Suppressor macrophage treated with lipopolysaccharide for 4 hours (primary cell): ENCODE measurements at regions not wholly inside any gene's neighbourhood (a gene's known extent, or its start where the extent isn't known, plus 50 kb on each side); places are given as distances from the start of the nearest gene placed in this dataset.
"Not testable (repeated sequence)": the region's sequence is repeated elsewhere in the genome, so short reads cannot be mapped to it uniquely, and the experiment has no call there.

ENCODE experiments used
- DNase-seq: peaks from one replicate; pipeline ENCODE4 v3.0.0-alpha.2; 2020

- DNase-seq: no peak
Observed at GRCh38 chr2:217010173-217010572, 150.3 kb upstream of the TNP1 start.

GRCh38 chr2:217008794-217009193 is 148.9 kb upstream of the TNP1 start:
- no peak for DNase-seq

- DNase-seq: no peak
Observed at GRCh38 chr2:217006217-217006616, 146.4 kb upstream of the TNP1 start.

DNA sequence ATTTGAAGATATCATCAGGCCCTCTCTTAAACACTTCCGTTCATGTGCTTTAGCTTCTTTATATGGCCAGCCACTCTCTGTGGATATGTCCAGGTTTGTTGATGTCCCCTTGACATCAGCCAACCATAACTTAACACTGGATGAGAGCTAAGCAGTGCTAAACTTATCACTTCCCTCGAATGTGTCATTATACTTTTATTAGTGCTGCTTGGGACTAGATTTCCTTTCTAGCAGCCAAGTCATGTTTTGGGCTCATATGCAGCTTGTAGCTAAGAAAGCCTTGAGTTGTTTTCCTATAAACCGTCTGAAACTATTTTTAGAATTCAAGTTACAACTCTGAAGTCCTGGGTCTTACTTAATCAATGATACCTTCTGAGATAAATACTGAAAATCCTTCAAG is 144.8 kb upstream of the TNP1 start:
- no peak for DNase-seq

DNA sequence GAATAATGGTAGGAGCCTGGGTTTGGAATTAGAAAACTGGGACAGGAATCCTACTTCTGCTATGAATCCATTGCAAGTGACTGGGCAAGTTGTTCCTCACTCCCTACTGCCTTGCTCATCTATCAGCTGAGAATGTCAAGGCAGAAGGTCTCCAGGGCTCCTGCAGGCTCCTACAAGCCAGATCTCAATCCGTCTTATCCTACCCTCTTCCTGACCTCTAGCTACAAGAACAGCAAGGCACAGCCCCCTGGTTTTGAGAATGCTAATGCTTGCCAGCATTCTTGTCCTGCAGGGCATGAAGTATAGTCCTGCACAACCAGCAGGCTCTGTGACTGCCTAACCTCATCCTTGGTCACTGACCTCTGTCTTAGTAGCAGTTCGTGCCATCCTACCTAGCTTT is 141.9 kb upstream of the TNP1 start:
- no peak for DNase-seq

DNA sequence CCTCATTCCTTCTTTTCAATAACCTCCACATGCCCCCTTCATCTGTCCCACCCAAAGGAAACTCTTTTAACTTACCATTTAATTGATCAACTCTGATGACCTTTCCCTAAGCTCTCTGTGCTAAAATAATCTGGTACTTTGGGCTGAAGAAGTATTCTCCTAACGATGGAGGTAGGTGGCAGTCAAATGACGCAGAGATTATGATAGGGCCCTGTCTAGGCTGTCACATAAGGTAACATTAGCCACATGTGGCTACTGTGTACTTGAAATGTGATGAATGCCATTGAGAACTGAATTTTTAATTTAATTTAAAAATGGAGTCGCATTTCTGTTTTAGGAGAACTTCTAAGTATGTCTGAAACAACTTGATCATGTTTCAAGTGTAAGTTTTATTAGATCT is 140.5 kb upstream of the TNP1 start:
- DNase-seq: no peak

GRCh38 chr2:216996279-216996845 is 136.5 kb upstream of the TNP1 start:
- no peak for DNase-seq

DNA sequence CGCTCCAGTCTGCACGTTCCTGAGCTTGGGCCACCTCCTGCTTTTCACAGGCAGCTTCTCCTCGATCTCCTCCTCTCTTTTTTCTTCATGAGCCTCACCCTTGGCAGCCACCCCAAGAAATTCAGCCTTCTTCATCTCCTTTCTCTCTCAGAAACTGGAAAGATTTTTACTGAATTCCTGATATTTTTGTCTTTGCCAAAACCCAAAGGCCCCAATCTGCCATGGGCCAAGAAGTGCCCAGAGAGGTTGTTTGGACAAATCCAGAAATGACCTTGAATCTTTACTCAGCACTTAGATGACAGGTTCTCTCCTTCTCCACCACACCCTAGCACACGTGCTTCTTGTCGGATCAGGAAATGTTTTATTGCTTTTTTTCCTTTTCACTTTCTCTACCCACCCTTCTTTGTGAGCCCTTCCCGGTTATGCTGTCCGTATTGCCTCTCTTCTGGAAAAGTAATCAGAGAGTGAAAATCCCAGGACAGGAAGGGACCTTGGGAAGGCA is 134.5 kb upstream of the TNP1 start:
- no peak for DNase-seq

GRCh38 chr2:216992056-216992675 is 132.3 kb upstream of the TNP1 start:
- no peak for DNase-seq

DNA sequence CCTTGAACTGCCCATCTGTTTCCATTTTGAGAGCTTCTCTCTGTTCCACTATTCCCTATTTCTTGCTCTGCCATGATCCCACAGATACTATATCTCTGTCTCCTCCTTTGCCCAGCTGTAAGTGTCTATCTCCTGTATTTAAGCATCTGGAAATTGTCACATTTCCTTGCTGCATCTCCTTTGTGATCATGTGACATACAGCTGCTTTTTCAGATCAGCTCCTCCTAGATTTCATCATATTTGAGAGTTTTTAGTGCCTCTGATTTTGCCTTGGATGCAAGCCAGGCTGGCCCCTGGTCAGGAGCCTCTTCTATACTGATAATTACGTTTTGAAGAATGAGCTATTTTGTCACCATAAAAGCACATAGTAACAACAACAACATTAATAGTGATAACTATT is 131.7 kb upstream of the TNP1 start:
- DNase-seq: no peak

- DNase-seq: no peak
Observed at GRCh38 chr2:216989340-216990129, 129.7 kb upstream of the TNP1 start.

DNA sequence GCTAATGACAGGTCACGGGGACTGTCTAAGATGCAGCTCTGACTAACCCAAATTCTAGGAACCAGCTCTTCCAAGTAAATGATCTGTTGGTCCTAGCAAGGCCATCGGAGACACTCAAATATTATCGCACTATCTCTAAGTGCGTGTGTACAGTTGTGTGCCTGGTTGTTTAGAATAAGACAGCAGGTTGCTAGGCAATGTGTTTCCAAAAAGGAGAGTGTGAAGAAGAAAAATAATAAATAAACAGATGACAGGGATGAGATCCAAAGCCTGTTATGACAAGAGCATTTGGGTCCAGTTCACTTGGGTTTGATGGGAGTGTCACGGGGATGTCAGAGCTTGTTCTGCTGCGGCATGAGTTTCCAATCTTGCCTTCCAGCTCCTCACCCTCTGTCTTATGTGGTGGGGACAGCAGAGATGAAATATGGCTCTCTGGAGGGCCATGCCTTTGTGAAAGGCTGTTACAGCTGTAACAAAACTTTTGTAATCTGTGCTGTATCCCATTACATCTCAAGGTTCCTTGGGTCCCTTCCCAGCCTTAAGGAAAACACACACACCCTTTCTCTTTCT is 127.5 kb upstream of the TNP1 start:
- no peak for DNase-seq

DNA sequence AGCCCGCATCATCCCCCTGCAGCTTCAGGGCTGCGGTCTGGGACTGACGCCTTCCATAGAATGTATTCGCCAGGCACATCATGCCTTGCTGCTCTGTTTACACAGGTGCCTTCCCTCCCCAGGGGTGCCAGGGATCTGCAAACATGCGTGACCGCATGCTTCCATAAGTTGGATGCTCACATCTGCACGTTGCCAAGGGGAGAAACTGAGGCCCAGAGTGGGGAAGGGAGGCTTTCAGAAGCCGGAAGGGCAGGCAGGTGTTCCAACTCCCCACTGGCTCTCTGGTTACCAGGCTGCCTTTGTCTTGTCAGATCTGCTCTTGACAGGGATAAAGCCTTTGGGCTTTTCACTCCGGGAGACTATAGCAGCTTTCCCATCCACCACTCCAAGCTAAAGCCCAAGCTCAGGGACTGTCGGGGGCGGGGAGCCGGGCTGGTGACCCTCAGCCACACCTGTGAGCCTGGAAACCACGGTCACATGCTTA is 125.8 kb upstream of the TNP1 start:
- no peak for DNase-seq

GRCh38 chr2:216984937-216985336 is 125.1 kb upstream of the TNP1 start:
- no peak for DNase-seq

DNA sequence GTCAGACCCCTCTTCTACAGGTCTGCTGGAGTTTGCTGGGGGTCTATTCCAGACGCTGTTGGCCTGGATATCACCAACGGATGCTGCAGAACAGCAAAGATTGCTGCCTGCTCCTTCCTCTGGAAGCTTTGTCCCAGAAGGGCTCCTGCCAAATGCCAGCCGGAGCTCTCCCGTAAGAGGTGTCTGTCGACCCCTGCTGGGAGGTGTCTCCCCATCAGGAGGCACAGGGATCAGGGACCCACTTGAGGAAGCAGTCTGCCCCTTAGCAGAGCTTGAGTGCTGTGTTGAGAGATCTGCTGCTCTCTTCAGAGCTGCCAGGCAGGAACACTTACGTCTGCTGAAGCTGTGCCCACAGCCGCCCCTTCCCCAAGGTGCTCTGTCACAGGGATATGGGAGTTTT is 122.1 kb upstream of the TNP1 start:
- not testable (repeated sequence) for DNase-seq

GRCh38 chr2:216980510-216980909 is 120.6 kb upstream of the TNP1 start:
- DNase-seq: not testable (repeated sequence)

GRCh38 chr2:216974321-216975302 is 114.7 kb upstream of the TNP1 start:
- no peak for DNase-seq

GRCh38 chr2:216971593-216971992 is 111.7 kb upstream of the TNP1 start:
- DNase-seq: no peak

GRCh38 chr2:216970359-216970915 is 110.6 kb upstream of the TNP1 start:
- no peak for DNase-seq

- DNase-seq: no peak
Observed at GRCh38 chr2:216967889-216968288, 108.0 kb upstream of the TNP1 start.

DNA sequence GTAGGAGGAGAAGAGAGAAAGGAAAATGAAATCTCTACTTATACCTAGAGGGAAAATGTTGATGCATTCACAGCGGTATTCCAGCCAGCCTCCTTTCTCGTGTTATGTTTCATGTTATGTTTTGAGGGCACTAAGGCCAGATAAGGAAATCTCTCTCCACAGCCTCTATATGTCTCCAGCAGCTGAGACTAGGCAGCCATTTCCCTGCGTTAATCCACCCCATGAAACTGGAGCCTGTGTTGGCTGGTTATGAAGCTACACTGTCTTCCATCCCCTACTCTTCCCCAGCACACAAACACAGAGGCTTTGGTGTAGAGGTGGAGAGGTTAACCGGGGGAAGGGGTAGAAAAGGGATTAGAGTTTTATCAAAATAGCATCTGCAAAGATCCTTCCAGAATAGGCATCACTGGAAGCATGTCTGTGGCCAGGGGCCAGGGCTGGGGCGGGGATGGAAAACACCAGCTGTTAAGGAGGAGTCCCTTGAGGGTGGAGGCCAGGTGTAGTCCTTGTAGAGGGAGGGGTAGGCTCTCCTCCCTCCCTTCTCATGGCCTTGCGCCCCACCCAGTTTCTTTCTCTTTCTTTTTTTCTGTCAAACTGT is 100.9 kb upstream of the TNP1 start:
- no peak for DNase-seq

GRCh38 chr2:216959433-216959832 is 99.6 kb upstream of the TNP1 start:
- no peak for DNase-seq
